Breast epithelium (tissue), 4 donors: ENCODE measurements at regions not wholly inside any gene's neighbourhood (a gene's known extent, or its start where the extent isn't known, plus 50 kb on each side); places are given as distances from the start of the nearest gene placed in this dataset.

Experiments used
- DNase-seq, 2 donors: peaks; one replicate each; pipeline ENCODE4 v3.0.0-alpha.2; 2019; ENCODE audit warnings: low spot score in 2 of 2
- H3K27ac ChIP-seq, 2 donors: fragments of 200-600 bp; sonication (generic) in 1 of 2; one replicate each; pipeline ENCODE4 v1.5.1; 2016 to 2019; ENCODE audit warnings: mild to moderate bottlenecking in 1 of 2
- H3K27me3 ChIP-seq, 2 donors: fragments of 200-600 bp; sonication (generic) in 1 of 2; one replicate each; pipeline versions ENCODE4 v1.5.1 to v1.6.0; 2017 to 2019; ENCODE audit warnings: control low read depth in 1 of 2, mild to moderate bottlenecking in 1 of 2
- H3K36me3 ChIP-seq: fragments of 200-600 bp; one replicate; pipeline ENCODE4 v1.5.1; 2019
- H3K4me1 ChIP-seq, 2 donors: fragments of 200-600 bp; sonication (generic); one replicate each; pipeline ENCODE4 v1.5.1; 2016 to 2019; ENCODE audit warnings: control low read depth in 1 of 2
- H3K4me3 ChIP-seq, 3 donors: fragments of 200-600 bp; sonication (generic); 1 replicate in 2 of 3; 2 replicates in 1 of 3; pipeline ENCODE4 v1.5.1; 2016 to 2019; ENCODE audit warnings: mild to moderate bottlenecking in 3 of 3, moderate library complexity in 2 of 3
- H3K9me3 ChIP-seq, 2 donors: fragments of 200-600 bp; sonication (generic) in 1 of 2; one replicate each; pipeline ENCODE4 v1.5.1; 2016 to 2019; ENCODE audit warnings: control low read depth in 1 of 2
- CTCF ChIP-seq, 3 donors: fragments of 450-650 bp; IDR thresholded peaks; one replicate each; pipeline ENCODE4 v1.5.1; 2016 to 2017; ENCODE audit warnings: antibody characterized with exemption in 3 of 3, mild to moderate bottlenecking in 3 of 3, moderate library complexity in 3 of 3
- POLR2A ChIP-seq: fragments of 450-650 bp; IDR thresholded peaks from one replicate; pipeline ENCODE4 v1.6.1; 2016; ENCODE audit warnings: antibody characterized with exemption, mild to moderate bottlenecking, moderate library complexity
- POLR2AphosphoS5 ChIP-seq, 3 donors: sonication (generic); formaldehyde crosslinking; IDR thresholded peaks; one replicate each; pipeline ENCODE4 v1.6.1; 2017; ENCODE audit warnings: antibody characterized with exemption in 3 of 3
- intact Hi-C: fragments of 100-400 bp; cut with DNase I; formaldehyde crosslinking; loops from one replicate; pipeline ENCODE4 v1.15.1; 2023; ENCODE audit warnings: low total_unique reads

DNA sequence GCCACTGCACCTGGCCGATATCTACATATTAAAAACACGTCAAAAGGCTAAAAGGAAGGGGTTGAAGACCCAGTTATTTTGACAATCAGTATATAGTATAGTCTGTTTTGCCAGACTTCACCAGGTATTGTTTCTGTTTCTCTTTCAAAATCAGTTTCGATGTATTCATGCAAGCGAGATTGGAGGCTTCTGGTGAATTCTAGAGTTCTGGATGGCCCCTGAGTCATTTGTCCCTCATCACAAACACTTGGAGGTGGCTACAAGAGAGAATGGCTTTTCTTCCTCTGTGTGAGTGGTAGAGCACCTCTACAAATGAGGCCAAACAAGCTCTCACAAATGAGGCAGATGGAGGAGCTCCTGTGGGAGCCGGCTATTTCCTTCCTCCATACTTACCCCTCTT is 68.6 kb upstream of the ADGRG2 start:
- H3K27ac ChIP-seq = no peak overlapping the region
- H3K9me3 ChIP-seq = no peaks in the 10 kb centered on the region
- TF ChIP-seq CTCF (IDR thresholded peaks at IDR 0.05) (no peak), POLR2A (no peak), POLR2AphosphoS5 (IDR thresholded peaks at IDR 0.05) (no peak)
- no peaks in the 10 kb centered on the region for H3K4me1 ChIP-seq
- no peaks in the 10 kb centered on the region for H3K36me3 ChIP-seq
- no peak overlapping the region for H3K4me3 ChIP-seq
- no peak for DNase-seq
- H3K27me3 ChIP-seq = peaks cover 0 to 5% of the 10 kb centered on the region in 2 donors
- intact Hi-C loops = no loop called here

DNA sequence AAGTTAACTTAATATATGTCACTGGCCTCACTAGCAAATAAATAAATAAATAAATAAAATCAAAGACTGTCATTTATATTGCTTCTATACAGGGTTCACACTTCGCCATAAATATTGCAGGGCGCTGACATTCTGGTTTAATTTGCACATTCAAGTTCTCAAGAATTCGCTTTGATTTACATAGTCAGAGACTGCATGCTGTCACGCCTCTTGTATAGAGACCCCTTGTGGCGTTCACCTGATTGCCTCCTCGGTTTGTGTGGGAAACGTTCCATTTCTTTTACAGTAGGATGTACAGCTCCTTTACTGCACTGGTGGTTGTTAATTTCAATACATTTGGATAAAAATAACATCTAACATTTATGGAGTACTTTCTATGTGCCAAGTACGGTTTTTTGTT is 71.3 kb upstream of the ADGRG2 start:
- Histone ChIP-seq H3K4me1 (no peaks in the 10 kb centered on the region), H3K27me3 (peaks cover 0 to 7% of the 10 kb centered on the region in 2 donors), H3K36me3 (no peaks in the 10 kb centered on the region), H3K9me3 (no peaks in the 10 kb centered on the region), H3K4me3 (no peak overlapping the region), H3K27ac (no peak overlapping the region)
- intact Hi-C loops = no loop called here
- no peak for DNase-seq
- TF ChIP-seq POLR2AphosphoS5 (IDR thresholded peaks at IDR 0.05) (no peak), POLR2A (no peak), CTCF (IDR thresholded peaks at IDR 0.05) (no peak)

- Histone ChIP-seq H3K4me1 (no peaks in the 10 kb centered on the region), H3K36me3 (no peaks in the 10 kb centered on the region), H3K27me3 (peaks cover 0 to 14% of the 10 kb centered on the region in 2 donors), H3K27ac (no peak overlapping the region), H3K9me3 (no peaks in the 10 kb centered on the region), H3K4me3 (no peak overlapping the region)
- no peak for DNase-seq
- no peak for TF ChIP-seq POLR2A
- TF ChIP-seq POLR2AphosphoS5 (IDR thresholded peaks at IDR 0.05) = no peak
- TF ChIP-seq CTCF (IDR thresholded peaks at IDR 0.05) = no peak
- intact Hi-C loops = no loop called here
Observed at GRCh38 chrX:19194285-19195242, 72.3 kb upstream of the ADGRG2 start.

GRCh38 chrX:19195243-19195610 is 73.0 kb upstream of the ADGRG2 start:
- no peaks in the 10 kb centered on the region for H3K4me1 ChIP-seq
- DNase-seq = no peak
- H3K4me3 ChIP-seq = no peak overlapping the region
- peaks cover 0 to 14% of the 10 kb centered on the region in 2 donors for H3K27me3 ChIP-seq
- TF ChIP-seq POLR2A (no peak), POLR2AphosphoS5 (IDR thresholded peaks at IDR 0.05) (no peak), CTCF (IDR thresholded peaks at IDR 0.05) (no peak)
- intact Hi-C loops = no loop called here
- no peaks in the 10 kb centered on the region for H3K9me3 ChIP-seq
- no peak overlapping the region for H3K27ac ChIP-seq
- no peaks in the 10 kb centered on the region for H3K36me3 ChIP-seq

GRCh38 chrX:19198473-19198872 is 76.2 kb upstream of the ADGRG2 start:
- H3K9me3 ChIP-seq = no peaks in the 10 kb centered on the region
- H3K27me3 ChIP-seq = peaks cover 0 to 18% of the 10 kb centered on the region in 2 donors
- no peak overlapping the region for H3K4me3 ChIP-seq
- intact Hi-C loops = no loop called here
- H3K36me3 ChIP-seq = no peaks in the 10 kb centered on the region
- TF ChIP-seq POLR2A (no peak), CTCF (IDR thresholded peaks at IDR 0.05) (no peak), POLR2AphosphoS5 (IDR thresholded peaks at IDR 0.05) (no peak)
- no peaks in the 10 kb centered on the region for H3K4me1 ChIP-seq
- no peak for DNase-seq
- H3K27ac ChIP-seq = no peak overlapping the region
